OCI-LY1 (cell line): ENCODE measurements at regions not wholly inside any gene's neighbourhood (a gene's known extent, or its start where the extent isn't known, plus 50 kb on each side); places are given as distances from the start of the nearest gene placed in this dataset.

Experiments
- H2AFZ ChIP-seq: fragments of 200-600 bp; sonication (generic), shearing (Covaris generic); 2 replicates; pipeline ENCODE4 v1.6.0; 2014; ENCODE audit warnings: antibody characterized with exemption, mild to moderate bottlenecking, low read length
- H3F3A ChIP-seq: fragments of 200-600 bp; sonication (generic), shearing (Covaris generic); 2 replicates; pipeline ENCODE4 v1.6.0; 2014; ENCODE audit warnings: mild to moderate bottlenecking, antibody characterized with exemption, low read length, moderate library complexity; ENCODE audit not compliant: insufficient read depth
- H3K27ac ChIP-seq: fragments of 200-600 bp; sonication (generic); 2 replicates; pipeline ENCODE4 v1.5.1; 2014; ENCODE audit warnings: low read length, mixed run types, mild to moderate bottlenecking, low read depth; ENCODE audit not compliant: poor library complexity, severe bottlenecking
- H3K27me3 ChIP-seq: fragments of 200-600 bp; sonication (generic); 2 replicates; pipeline ENCODE4 v1.6.0; 2014; ENCODE audit warnings: antibody characterized with exemption, mild to moderate bottlenecking, low read length, moderate library complexity; ENCODE audit not compliant: insufficient read depth
- H3K36me3 ChIP-seq: fragments of 200-600 bp; sonication (generic); 2 replicates; pipeline ENCODE4 v1.6.1; 2014; ENCODE audit warnings: mild to moderate bottlenecking, antibody characterized with exemption, low read length, moderate library complexity, mixed read lengths; ENCODE audit not compliant: insufficient read depth
- H3K4me1 ChIP-seq: fragments of 200-600 bp; sonication (generic); 2 replicates; pipeline ENCODE4 v1.5.1; 2014; ENCODE audit warnings: mild to moderate bottlenecking, low read length, moderate library complexity; ENCODE audit not compliant: insufficient read depth, severe bottlenecking
- H3K4me2 ChIP-seq: fragments of 200-600 bp; sonication (generic), shearing (Covaris generic); 2 replicates; pipeline ENCODE4 v1.6.1; 2014; ENCODE audit warnings: low read length
- H3K4me3 ChIP-seq: fragments of 200-600 bp; sonication (generic); 2 replicates; pipeline ENCODE4 v1.5.1; 2014; ENCODE audit warnings: low read length, low read depth, mild to moderate bottlenecking, mixed read lengths; ENCODE audit not compliant: poor library complexity, severe bottlenecking
- H3K79me2 ChIP-seq: fragments of 200-600 bp; shearing (Covaris generic); 2 replicates; pipeline ENCODE4 v1.6.1; 2016; ENCODE audit warnings: mixed run types, low read length, mixed read lengths; ENCODE audit not compliant: insufficient read depth
- H3K9ac ChIP-seq: fragments of 200-600 bp; sonication (generic), shearing (Covaris generic); 2 replicates; pipeline ENCODE4 v1.6.1; 2014; ENCODE audit warnings: mild to moderate bottlenecking, low read length, mixed read lengths
- H3K9me2 ChIP-seq: fragments of 200-600 bp; sonication (generic), shearing (Covaris generic); 2 replicates; pipeline ENCODE4 v1.6.1; 2014; ENCODE audit warnings: low read depth, mild to moderate bottlenecking, low read length, mixed read lengths
- H3K9me3 ChIP-seq: fragments of 200-600 bp; shearing (Covaris generic); 2 replicates; pipeline ENCODE4 v1.6.1; 2014; ENCODE audit warnings: low read length, mixed read lengths
- H4K20me1 ChIP-seq: fragments of 200-600 bp; sonication (generic), shearing (Covaris generic); 2 replicates; pipeline ENCODE4 v1.6.0; 2016; ENCODE audit warnings: mild to moderate bottlenecking, low read length; ENCODE audit not compliant: insufficient read depth
- CTCF ChIP-seq: fragments of 200-600 bp; sonication (generic), shearing (Covaris generic); IDR thresholded peaks from 2 replicates; pipeline ENCODE4 v1.5.1; 2017; ENCODE audit warnings: mild to moderate bottlenecking, antibody characterized with exemption, low read length, moderate library complexity, mixed read lengths
- EZH2 ChIP-seq: fragments of 200-600 bp; sonication (generic), shearing (Covaris generic); IDR thresholded peaks from 2 replicates; pipeline ENCODE4 v1.8.0; 2017; ENCODE audit warnings: borderline replicate concordance, mixed run types, mild to moderate bottlenecking, antibody characterized with exemption, low read length, moderate library complexity, mixed read lengths

GRCh38 chr3:102133376-102133775, 284.1 kb downstream of the NFKBIZ start:
- H3K27ac ChIP-seq = no peak overlapping the region
- TF ChIP-seq CTCF (no peak), EZH2 (no peak)
- H3K9me3 ChIP-seq = no peaks in the 10 kb centered on the region
- no peaks in the 10 kb centered on the region for H3K27me3 ChIP-seq
- H3K4me1 ChIP-seq = peaks cover 6% of the 10 kb centered on the region
- H3F3A ChIP-seq = no peaks in the 10 kb centered on the region
- H3K4me2 ChIP-seq = no peak overlapping the region
- no peak overlapping the region for H2AFZ ChIP-seq
- no peaks in the 10 kb centered on the region for H3K9me2 ChIP-seq
- H3K4me3 ChIP-seq = no peak overlapping the region
- no peak overlapping the region for H3K9ac ChIP-seq
- no peaks in the 10 kb centered on the region for H3K36me3 ChIP-seq
- H3K79me2 ChIP-seq = no peaks in the 10 kb centered on the region
- H4K20me1 ChIP-seq = no peaks in the 10 kb centered on the region

- H3K4me2 ChIP-seq = no peak overlapping the region
- H3F3A ChIP-seq = no peaks in the 10 kb centered on the region
- no peak overlapping the region for H3K4me3 ChIP-seq
- no peaks in the 10 kb centered on the region for H3K9me2 ChIP-seq
- no peak overlapping the region for H3K27ac ChIP-seq
- no peak overlapping the region for H2AFZ ChIP-seq
- H3K27me3 ChIP-seq = no peaks in the 10 kb centered on the region
- no peak overlapping the region for H3K9ac ChIP-seq
- H3K9me3 ChIP-seq = no peaks in the 10 kb centered on the region
- no peaks in the 10 kb centered on the region for H4K20me1 ChIP-seq
- TF ChIP-seq EZH2 = no peak
- TF ChIP-seq CTCF = no peak
- H3K79me2 ChIP-seq = no peaks in the 10 kb centered on the region
- H3K4me1 ChIP-seq = no peaks in the 10 kb centered on the region
- no peaks in the 10 kb centered on the region for H3K36me3 ChIP-seq
Observed at GRCh38 chr3:102135316-102135715, 286.0 kb downstream of the NFKBIZ start.

GRCh38 chr3:102136183-102136582, 286.9 kb downstream of the NFKBIZ start:
- no peak overlapping the region for H2AFZ ChIP-seq

More at GRCh38 chr3:102136183-102136582, 286.9 kb downstream of the NFKBIZ start:
- H3K27ac ChIP-seq = no peak overlapping the region
- H3K36me3 ChIP-seq = no peaks in the 10 kb centered on the region
- H3K27me3 ChIP-seq = no peaks in the 10 kb centered on the region
- H3K9me3 ChIP-seq = no peaks in the 10 kb centered on the region
- no peaks in the 10 kb centered on the region for H3K9me2 ChIP-seq
- no peak overlapping the region for H3K4me2 ChIP-seq
- H3K4me3 ChIP-seq = no peak overlapping the region
- H3K4me1 ChIP-seq = no peaks in the 10 kb centered on the region
- TF ChIP-seq CTCF (no peak), EZH2 (no peak)
- H3F3A ChIP-seq = no peaks in the 10 kb centered on the region
- H4K20me1 ChIP-seq = no peaks in the 10 kb centered on the region
- H3K79me2 ChIP-seq = no peaks in the 10 kb centered on the region
- H3K9ac ChIP-seq = no peak overlapping the region
